SH-SY5Y (cell line): ENCODE measurements at regions not wholly inside any gene's neighbourhood (a gene's known extent, or its start where the extent isn't known, plus 50 kb on each side); places are given as distances from the start of the nearest gene placed in this dataset.

Source experiments
- GATA2 ChIP-seq: IDR thresholded peaks from 2 replicates; pipeline ENCODE4 v1.6.1; 2011; ENCODE audit warnings: mild to moderate bottlenecking, low read depth, low read length
- GATA3 ChIP-seq: IDR thresholded peaks from 2 replicates; pipeline ENCODE4 v1.6.1; 2011; ENCODE audit warnings: low read depth, mild to moderate bottlenecking, low read length, moderate library complexity

DNA sequence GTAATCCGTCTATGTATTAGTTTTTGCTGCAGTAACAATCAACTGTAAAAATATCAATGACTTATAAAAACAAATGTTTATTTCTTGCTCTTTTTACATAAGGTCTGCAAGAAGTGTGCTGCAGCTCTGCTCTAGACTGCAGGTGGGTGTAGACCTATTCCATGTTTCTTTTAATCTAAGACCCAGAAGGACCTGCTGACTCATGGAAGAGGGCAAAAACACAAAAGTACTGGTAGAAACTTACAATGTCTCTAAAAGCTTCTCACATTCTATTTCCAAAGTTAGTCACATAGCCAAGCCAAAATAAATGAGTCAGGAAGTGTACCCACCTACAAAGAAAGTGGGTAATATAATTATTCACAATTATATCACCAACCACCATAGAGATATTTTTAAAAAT, 435.9 kb upstream of the FAT3 start:
- TF ChIP-seq GATA3 (no peak), GATA2 (no peak)

GRCh38 chr11:91786097-91786496, 438.5 kb upstream of the FAT3 start:
- TF ChIP-seq GATA2 (no peak), GATA3 (no peak)

DNA sequence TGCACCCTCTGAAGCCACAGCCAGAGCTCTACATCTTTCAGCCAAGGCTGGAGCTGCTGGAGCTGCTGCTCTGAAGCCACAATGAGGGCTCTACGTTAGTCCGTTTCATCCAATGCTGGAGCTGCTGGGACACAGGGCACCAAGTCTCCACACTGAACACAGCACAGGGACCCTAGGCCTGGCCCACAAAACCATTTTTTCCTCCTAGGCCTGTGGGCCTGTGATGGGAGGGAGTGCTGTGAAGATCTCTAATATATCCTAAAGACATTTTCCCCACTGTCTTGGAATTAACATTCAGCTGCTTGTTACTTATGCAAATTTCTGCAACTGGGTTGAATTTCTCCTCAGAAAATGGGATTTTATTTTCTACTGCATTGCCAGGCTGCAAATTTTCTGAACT, 441.4 kb upstream of the FAT3 start:
- TF ChIP-seq GATA3 (no peak), GATA2 (no peak)

DNA sequence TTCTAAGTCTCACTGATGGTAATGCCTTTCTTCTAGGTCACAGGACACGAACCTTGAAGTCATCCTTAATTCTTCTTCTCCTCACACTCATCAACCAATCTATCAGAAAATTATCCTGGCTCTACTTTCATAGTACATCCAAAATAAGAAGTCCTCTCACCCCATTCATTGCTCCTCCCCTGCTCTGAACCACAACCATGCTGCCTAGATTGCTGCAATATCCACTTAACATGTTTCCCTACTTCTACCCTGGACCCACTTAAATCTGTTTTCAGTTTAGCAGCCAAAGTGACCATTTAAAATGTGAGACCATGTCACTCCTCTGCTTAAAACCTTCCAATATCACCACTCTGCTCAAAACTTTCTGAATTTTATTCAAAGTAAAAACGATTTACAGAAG, 445.9 kb upstream of the FAT3 start:
- TF ChIP-seq GATA2 (no peak), GATA3 (no peak)

GRCh38 chr11:91776655-91777054, 448.0 kb upstream of the FAT3 start:
- TF ChIP-seq GATA3 (no peak), GATA2 (no peak)

GRCh38 chr11:91773090-91773489, 451.5 kb upstream of the FAT3 start:
- TF ChIP-seq GATA3 (no peak), GATA2 (no peak)

DNA sequence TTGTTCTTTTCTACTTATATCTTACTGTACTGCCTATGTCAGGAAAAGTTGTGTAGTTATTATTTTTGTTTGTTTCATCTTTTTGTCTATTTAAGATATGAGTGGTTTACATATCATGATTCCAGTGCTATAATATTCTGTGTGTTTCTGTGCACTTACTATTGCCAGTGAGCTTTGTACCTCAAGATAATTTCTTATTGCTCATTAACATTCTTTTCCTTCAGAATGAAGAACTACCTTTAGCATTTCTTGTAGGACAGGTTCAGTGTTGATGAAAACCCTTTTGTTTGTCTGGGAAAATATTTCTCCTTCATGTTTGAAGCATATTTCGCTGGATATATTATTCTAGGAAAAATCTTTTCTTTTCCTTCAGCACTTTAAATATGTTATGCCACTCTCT, 452.7 kb upstream of the FAT3 start:
- TF ChIP-seq GATA3 (no peak), GATA2 (no peak)

DNA sequence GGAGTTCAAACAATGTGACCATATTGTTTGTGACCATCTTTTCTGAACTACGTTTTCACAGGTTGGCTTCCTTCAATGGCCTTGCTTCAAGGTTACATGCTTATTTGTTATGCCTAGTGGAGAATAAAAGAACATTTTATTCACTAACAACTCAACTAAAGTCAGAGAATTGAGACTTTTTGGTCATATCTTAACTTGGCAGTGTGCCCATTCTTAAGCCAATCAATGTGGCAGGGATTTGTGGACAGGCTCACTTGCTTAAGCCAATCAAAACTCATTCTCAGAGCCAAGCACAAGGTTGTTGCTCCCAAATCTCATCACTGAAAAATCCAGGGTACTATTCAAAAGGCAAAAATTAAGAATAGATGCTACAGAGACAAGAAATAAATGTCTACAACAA, 455.8 kb upstream of the FAT3 start:
- no peak for TF ChIP-seq GATA2
- no peak for TF ChIP-seq GATA3

DNA sequence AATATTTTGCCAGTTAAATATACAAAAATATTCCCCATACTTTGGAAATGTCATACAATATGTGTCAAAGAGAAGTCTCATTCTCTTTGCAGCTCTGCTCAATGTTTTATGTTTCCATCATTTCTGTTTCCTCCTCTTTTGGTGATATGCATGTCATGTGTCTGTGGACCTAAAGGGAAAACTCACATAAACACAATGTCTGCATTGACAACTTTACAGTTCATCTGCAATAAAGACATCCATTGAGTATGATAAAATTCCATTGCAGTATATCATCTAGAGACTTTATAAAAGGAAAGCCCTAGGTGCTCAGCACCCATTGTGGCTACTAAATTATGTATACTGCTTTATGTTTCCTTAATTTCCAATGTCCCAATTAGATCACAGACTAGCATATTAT, 461.3 kb upstream of the FAT3 start:
- TF ChIP-seq GATA3 (no peak), GATA2 (no peak)

GRCh38 chr11:91761406-91762025, 463.1 kb upstream of the FAT3 start:
- TF ChIP-seq GATA3 (peak; percentile 61), GATA2 (peak; percentile 36; the same call in 1 of the 2 replicates)

DNA sequence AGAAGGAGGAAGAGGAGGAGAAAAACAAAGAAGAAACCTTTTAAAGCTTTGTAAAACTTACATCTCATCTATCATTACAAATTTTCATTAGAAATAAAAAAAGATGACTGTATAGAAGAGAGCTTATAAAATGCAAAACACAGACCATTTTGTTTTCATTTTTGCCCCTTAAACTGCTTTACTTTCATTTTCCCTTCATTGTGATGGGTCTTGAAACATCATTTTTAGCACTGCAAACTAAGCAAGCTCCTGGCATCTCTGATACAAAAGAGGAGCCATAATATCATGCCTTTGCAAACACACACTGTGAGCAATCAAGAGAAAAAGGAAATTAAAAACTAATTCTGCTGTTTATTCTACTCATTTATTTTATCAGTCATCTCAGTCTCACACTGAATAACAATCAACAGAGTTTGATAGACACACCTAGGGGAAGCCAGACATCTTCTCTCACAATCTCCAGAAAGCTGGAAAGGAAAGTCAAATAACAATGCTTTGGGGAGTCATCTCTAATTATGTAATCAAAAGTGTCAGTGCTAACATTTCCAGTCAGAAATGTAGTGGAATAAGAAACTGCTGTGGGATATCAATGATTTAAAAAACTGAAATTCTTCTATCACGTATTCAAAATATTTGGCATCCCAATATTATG, 467.7 kb upstream of the FAT3 start:
- TF ChIP-seq GATA3 (no peak), GATA2 (no peak)

DNA sequence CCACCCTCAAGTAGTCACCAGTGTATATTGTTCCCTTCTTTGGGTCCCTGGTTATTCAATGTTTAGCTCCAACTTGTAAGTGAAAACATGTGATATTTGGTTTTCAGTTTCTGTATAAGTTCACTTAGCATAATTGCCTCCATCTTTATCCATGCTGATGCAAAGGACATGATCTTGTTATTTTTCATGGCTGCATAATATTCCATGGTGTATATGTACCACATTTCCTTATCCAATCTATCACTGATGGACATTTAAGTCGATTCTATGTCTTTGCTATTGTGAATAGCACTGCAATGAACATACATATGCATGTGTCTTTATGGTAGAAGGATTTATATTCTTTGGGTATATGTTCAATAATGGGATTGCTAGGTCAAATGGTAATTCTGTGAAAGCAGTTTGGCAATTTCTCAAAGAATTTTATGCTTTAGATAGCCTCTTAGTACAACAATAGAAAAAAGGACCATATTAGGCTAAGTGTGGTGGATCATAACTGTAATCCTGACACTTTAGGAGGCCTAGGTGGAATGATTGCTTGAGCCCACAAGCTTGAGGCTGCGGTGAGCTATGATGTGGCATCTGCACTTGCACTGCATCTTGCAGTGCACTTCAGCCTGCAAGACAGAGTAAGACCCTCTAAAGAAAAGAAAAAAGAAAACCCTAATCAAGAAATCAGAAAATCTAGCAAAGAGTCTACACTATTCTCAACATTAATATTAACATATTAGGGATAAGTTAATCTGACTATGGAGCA, 468.5 kb upstream of the FAT3 start:
- no peak for TF ChIP-seq GATA2
- no peak for TF ChIP-seq GATA3

DNA sequence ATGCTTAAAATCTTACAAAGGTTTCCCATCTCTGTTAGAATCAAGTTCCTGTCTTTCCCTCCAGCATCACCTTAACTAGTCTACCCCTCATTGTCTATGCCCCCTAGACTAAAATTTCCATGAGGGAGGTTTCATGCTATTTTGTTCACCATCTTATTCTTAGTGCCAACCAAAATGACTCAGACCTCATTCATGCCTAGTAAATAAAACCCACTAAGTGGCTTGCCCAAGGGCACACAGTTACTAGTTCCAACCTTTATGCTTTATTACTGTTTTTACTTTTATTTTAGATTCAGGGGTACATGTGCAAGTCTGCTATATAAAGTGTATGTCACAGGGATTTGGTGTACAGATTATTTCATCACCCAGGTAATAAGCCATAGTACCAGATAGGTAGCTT, 469.1 kb upstream of the FAT3 start:
- TF ChIP-seq GATA3 (no peak), GATA2 (no peak)

DNA sequence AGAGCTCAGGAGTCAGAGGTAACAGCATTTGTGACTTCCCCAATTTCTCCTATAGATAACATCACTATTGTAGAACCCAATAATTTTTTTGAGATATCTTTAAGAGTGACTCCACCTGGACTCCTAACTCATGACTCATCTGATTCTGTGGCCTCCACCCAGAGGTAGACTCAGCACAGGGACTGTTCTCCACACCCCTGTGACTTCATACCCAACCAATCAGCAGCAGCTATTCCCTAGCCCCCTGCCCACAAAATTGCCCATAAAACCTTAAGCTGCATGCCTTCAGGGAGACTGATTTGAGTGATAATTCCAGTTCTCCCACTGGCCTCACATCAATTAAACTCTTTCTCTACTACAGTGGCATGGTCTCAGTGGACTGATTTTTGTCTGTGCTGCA, 475.4 kb upstream of the FAT3 start:
- TF ChIP-seq GATA2, result no peak
- TF ChIP-seq GATA3, result no peak

- TF ChIP-seq GATA2 (no peak), GATA3 (no peak)
These were observed 482.5 kb upstream of the FAT3 start for GRCh38 chr11:91742155-91742554.

- TF ChIP-seq GATA2, result no peak
- TF ChIP-seq GATA3, result no peak
These were observed 493.6 kb upstream of the FAT3 start for GRCh38 chr11:91731051-91731450.

DNA sequence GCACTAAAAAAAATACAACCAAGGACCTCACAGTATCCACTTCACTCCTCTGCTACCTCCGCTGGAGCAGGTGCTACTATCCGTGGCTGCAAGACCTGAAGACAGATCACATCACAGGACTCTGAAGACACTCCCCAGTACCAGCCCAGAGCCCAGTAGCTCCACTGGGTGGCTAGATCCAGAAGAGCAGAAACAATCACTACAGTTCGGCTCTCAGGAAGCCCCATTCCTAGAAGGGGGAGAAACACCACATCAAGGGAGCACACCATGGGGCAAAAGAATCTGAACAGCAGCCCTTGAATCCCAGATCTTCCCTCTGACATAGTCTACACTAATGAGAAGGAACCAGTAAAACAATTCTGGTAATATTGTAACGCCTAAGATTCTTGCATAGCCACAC, 494.0 kb upstream of the FAT3 start:
- TF ChIP-seq GATA2 (no peak), GATA3 (no peak)
